Astrocyte (in vitro differentiated cells and primary cell): ENCODE measurements at regions not wholly inside any gene's neighbourhood (a gene's known extent, or its start where the extent isn't known, plus 50 kb on each side); places are given as distances from the start of the nearest gene placed in this dataset.

Experiments
- DNase-seq: peaks from one replicate; pipeline ENCODE4 v3.0.0-alpha.2; 2010; ENCODE audit warnings: low read depth
- FAIRE-seq: peaks from 2 replicates; lab custom pipeline; 2011; peaks lifted over from hg19 to GRCh38; lab: Jason Lieb, UNC
- H2AFZ ChIP-seq: 2 replicates; pipeline ENCODE4 v1.6.0; 2012; ENCODE audit warnings: low read depth, low read length, inconsistent platforms
- H3K27ac ChIP-seq: 2 replicates; pipeline ENCODE4 v1.5.1; 2011; ENCODE audit warnings: low read depth, low read length, inconsistent platforms
- H3K27me3 ChIP-seq: 2 replicates; pipeline ENCODE4 v1.6.0; 2011; ENCODE audit warnings: low read length, inconsistent platforms; ENCODE audit not compliant: insufficient read depth
- H3K36me3 ChIP-seq: 2 replicates; pipeline ENCODE4 v1.5.1; 2011; ENCODE audit warnings: low read length, inconsistent platforms; ENCODE audit not compliant: insufficient read depth
- H3K4me1 ChIP-seq: 2 replicates; pipeline ENCODE4 v1.5.1; 2011; ENCODE audit warnings: low read length, inconsistent platforms; ENCODE audit not compliant: insufficient read depth
- H3K4me2 ChIP-seq: 2 replicates; pipeline ENCODE4 v1.6.0; 2012; ENCODE audit warnings: low read length, inconsistent platforms
- H3K4me3 ChIP-seq: 2 replicates; pipeline ENCODE4 v1.5.1; 2011; ENCODE audit warnings: low read depth, mild to moderate bottlenecking, low read length, inconsistent platforms; ENCODE audit not compliant: insufficient read depth
- H3K79me2 ChIP-seq: 2 replicates; pipeline ENCODE4 v1.6.0; 2012; ENCODE audit warnings: mild to moderate bottlenecking, low read length, inconsistent platforms; ENCODE audit not compliant: insufficient read depth
- H3K9ac ChIP-seq: 2 replicates; pipeline ENCODE4 v1.6.0; 2012; ENCODE audit warnings: mild to moderate bottlenecking, low read length, inconsistent platforms
- H3K9me3 ChIP-seq: 2 replicates; pipeline ENCODE4 v1.5.1; 2012; ENCODE audit warnings: low read depth, mild to moderate bottlenecking, low read length, inconsistent platforms; ENCODE audit not compliant: insufficient read depth
- H4K20me1 ChIP-seq: 2 replicates; pipeline ENCODE4 v1.6.0; 2012; ENCODE audit warnings: low read length, inconsistent platforms; ENCODE audit not compliant: insufficient read depth
- H3K27ac Mint-ChIP-seq: one replicate; pipeline ENCODE4 v1.8.0; 2021; ENCODE audit warnings: mild to moderate bottlenecking, mixed read lengths; ENCODE audit not compliant: unreplicated experiment
- H3K27me3 Mint-ChIP-seq: one replicate; pipeline ENCODE4 v1.8.0; 2021; ENCODE audit warnings: low read depth, mixed read lengths; ENCODE audit not compliant: unreplicated experiment
- H3K36me3 Mint-ChIP-seq: one replicate; pipeline ENCODE4 v1.8.0; 2021; ENCODE audit warnings: low read depth, mixed read lengths; ENCODE audit not compliant: unreplicated experiment
- H3K4me1 Mint-ChIP-seq: one replicate; pipeline ENCODE4 v1.8.0; 2021; ENCODE audit warnings: low read depth, mixed read lengths; ENCODE audit not compliant: unreplicated experiment
- H3K4me3 Mint-ChIP-seq: one replicate; pipeline ENCODE4 v1.8.0; 2021; ENCODE audit warnings: mild to moderate bottlenecking, moderate library complexity, mixed read lengths; ENCODE audit not compliant: unreplicated experiment
- H3K9me3 Mint-ChIP-seq: one replicate; pipeline ENCODE4 v1.8.0; 2021; ENCODE audit warnings: mild to moderate bottlenecking, mixed read lengths; ENCODE audit not compliant: unreplicated experiment
- CTCF ChIP-seq: IDR thresholded peaks from 2 replicates; pipeline ENCODE4 v1.5.1; 2011; ENCODE audit warnings: low read depth, mild to moderate bottlenecking, inconsistent platforms, low read length, moderate library complexity; ENCODE audit not compliant: insufficient read depth
- EZH2 ChIP-seq: IDR thresholded peaks from 2 replicates; pipeline ENCODE4 v1.6.1; 2012; ENCODE audit warnings: mild to moderate bottlenecking, low read length, inconsistent platforms; ENCODE audit not compliant: insufficient read depth

DNA sequence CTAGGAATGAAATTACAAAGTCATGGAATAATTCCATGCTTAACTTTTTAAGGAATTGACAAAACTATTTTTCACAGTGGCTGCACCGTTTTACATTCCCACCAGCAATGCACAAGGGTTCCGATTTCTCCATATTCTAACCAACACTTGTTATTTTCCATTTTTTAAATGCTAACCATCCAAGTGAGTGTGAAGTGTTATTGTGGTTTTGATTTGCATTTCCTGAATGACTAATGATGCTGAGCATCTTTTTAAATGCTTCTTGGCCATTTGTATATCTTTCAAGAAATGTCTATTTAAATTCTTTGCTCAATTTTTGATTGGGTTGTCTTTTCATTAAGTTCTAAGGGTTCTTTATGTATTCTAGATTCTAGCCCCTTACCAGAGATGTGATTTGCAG is 479.5 kb upstream of the SMARCA2 start:
- H4K20me1 ChIP-seq: no peaks in the 10 kb centered on the region
- no peaks in the 10 kb centered on the region for H3K79me2 ChIP-seq
- Mint-ChIP-seq H3K27me3 (peaks cover 5% of the 10 kb centered on the region), H3K9me3 (no peaks in the 10 kb centered on the region), H3K27ac (no peak overlapping the region), H3K4me3 (no peak overlapping the region), H3K4me1 (peaks cover 5% of the 10 kb centered on the region), H3K36me3 (no peaks in the 10 kb centered on the region)
- H3K4me3 ChIP-seq: no peak overlapping the region
- no peaks in the 10 kb centered on the region for H3K4me1 ChIP-seq
- no peak overlapping the region for H2AFZ ChIP-seq
- no peak overlapping the region for H3K9ac ChIP-seq
- H3K36me3 ChIP-seq: no peaks in the 10 kb centered on the region
- TF ChIP-seq EZH2: no peak
- TF ChIP-seq CTCF: no peak
- H3K4me2 ChIP-seq: no peak overlapping the region
- no peaks in the 10 kb centered on the region for H3K27me3 ChIP-seq
- DNase-seq: no peak
- FAIRE-seq: no peak
- no peak overlapping the region for H3K27ac ChIP-seq
- peaks cover 7% of the 10 kb centered on the region for H3K9me3 ChIP-seq

DNA sequence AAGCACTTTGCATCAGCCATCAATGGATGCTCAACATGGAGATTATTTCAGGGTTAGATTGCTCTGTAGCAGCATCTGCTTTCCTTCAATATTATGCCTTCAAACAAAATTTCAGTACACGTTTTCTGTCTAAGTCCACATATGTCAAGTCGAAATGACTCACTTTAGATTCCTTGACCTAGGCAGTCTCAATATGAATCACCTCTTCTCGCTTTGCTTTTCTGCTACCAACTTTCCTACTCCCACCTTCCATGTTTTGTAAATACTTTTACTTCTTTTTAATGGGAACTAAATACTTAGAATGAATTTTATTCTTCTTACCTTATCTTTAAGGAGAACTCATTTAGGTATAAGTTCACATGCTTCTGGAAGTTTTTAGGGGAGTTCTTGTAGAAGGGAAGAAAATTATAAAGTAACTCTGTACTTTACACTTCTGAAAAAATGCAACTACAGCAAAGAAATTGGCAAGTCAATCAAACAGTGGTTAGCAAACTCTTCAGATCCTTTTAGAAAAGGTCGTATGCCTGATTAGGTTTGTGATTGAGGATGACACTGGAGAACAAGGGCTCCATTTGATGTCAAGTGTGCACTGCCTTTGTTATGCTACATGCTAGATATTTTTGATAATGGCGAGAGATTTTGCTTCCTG is 478.5 kb upstream of the SMARCA2 start:
- peaks cover 4% of the 10 kb centered on the region for H3K9me3 ChIP-seq
- H3K9me3 Mint-ChIP-seq: no peaks in the 10 kb centered on the region

More for the DNA sequence above, 478.5 kb upstream of the SMARCA2 start:
- Histone ChIP-seq H4K20me1 (no peaks in the 10 kb centered on the region), H3K4me3 (no peak overlapping the region), H3K27me3 (no peaks in the 10 kb centered on the region), H3K79me2 (no peaks in the 10 kb centered on the region), H3K27ac (no peak overlapping the region), H3K4me1 (no peaks in the 10 kb centered on the region), H3K4me2 (no peak overlapping the region), H3K36me3 (no peaks in the 10 kb centered on the region), H3K9ac (no peak overlapping the region), H2AFZ (no peak overlapping the region)
- FAIRE-seq: no peak
- H3K4me3 Mint-ChIP-seq: no peak overlapping the region
- peaks cover 5% of the 10 kb centered on the region for H3K27me3 Mint-ChIP-seq
- no peaks in the 10 kb centered on the region for H3K36me3 Mint-ChIP-seq
- peaks cover 5% of the 10 kb centered on the region for H3K4me1 Mint-ChIP-seq
- no peak overlapping the region for H3K27ac Mint-ChIP-seq
- TF ChIP-seq EZH2 (no peak), CTCF (no peak)
- DNase-seq: no peak
